ENCODE measurements at regions not wholly inside any gene's neighbourhood (a gene's known extent, or its start where the extent isn't known, plus 50 kb on each side); places are given as distances from the start of the nearest gene placed in this dataset.

GRCh38 chr5:61641748-61642565, 309.9 kb downstream of the ZSWIM6 start:
- Mint-ChIP-seq H3K36me3 (ENCODE audit: low read depth) (no peaks in the 10 kb centered on the region), H3K27ac (no peak overlapping the region), H3K9me3 (no peaks in the 10 kb centered on the region), H3K4me3 (no peak overlapping the region), H3K4me1 (ENCODE audit: low read depth) (peaks cover 2% of the 10 kb centered on the region), H3K27me3 (ENCODE audit: low read depth) (peaks cover 5% of the 10 kb centered on the region)
- intact Hi-C loops (cut with micrococcal nuclease), result no loop called here
- DNase-seq, result no peak
- CTCF ChIA-PET, result interaction anchor here (1.1 kb wide), 2 partner anchors 16 to 18 kb away, joined by 3 to 5 read pairs; no protein-coding TSS in a partner anchor

DNA sequence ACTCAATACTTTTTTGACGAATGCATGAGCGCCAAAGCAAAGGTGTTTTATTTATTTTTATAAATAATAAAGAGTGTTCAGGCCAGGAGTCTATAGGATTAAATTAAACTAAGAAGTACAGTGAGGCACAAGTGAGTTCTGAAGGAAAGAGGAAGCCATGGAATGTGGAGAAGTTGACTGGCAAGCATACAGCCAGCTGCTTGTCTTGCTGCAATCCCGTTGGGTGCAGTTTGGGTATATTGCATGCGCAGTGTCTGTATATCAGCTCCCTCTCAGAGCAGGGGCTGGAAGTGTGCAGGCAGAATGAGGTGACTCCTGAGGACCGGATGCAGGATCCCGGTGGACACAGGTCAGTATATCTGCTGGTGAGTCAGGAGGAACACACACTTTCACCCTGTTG, 315.6 kb downstream of the ZSWIM6 start:
- CTCF ChIA-PET, result interaction anchor here (1.0 to 1.1 kb wide), 2 partner anchors 10 to 11 kb away, joined by 4 to 5 read pairs; no protein-coding TSS in a partner anchor
- H3K4me3 Mint-ChIP-seq, result no peak overlapping the region
- no peaks in the 10 kb centered on the region for H3K36me3 Mint-ChIP-seq (ENCODE audit: low read depth)
- no peak overlapping the region for H3K27ac Mint-ChIP-seq
- no peak for DNase-seq
- H3K27me3 Mint-ChIP-seq (ENCODE audit: low read depth), result peaks cover 7% of the 10 kb centered on the region
- no peaks in the 10 kb centered on the region for H3K9me3 Mint-ChIP-seq
- peaks cover 2% of the 10 kb centered on the region for H3K4me1 Mint-ChIP-seq (ENCODE audit: low read depth)
- intact Hi-C loops (cut with micrococcal nuclease), result no loop called here

DNA sequence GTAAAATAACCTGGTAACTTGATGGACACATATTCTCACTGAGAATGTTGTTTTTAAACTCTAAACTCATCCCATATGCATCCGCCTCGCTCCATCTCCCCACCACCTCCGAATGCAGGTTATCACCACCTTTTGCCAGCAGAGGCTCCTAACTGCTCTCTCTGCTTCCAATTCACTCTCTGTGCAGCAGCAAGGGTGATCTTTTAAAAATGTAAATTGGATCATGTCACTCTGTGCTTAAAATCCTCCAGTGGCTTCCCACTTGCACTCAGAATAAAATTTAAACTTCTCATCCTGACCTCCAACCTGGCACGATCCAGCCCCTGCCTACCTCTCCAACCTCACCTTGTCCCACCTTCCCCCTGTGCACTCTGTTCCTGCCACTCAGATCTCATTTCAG, 317.2 kb downstream of the ZSWIM6 start:
- Mint-ChIP-seq H3K27ac (no peak overlapping the region), H3K36me3 (ENCODE audit: low read depth) (no peaks in the 10 kb centered on the region), H3K27me3 (ENCODE audit: low read depth) (peaks cover 7% of the 10 kb centered on the region), H3K9me3 (no peaks in the 10 kb centered on the region), H3K4me3 (no peak overlapping the region), H3K4me1 (ENCODE audit: low read depth) (peaks cover 2% of the 10 kb centered on the region)
- DNase-seq, result no peak
- CTCF ChIA-PET, result no interaction called here
- intact Hi-C loops (cut with micrococcal nuclease), result no loop called here

- no peak overlapping the region for H3K27ac Mint-ChIP-seq
- peaks cover 5% of the 10 kb centered on the region for H3K27me3 Mint-ChIP-seq (ENCODE audit: low read depth)
- no peak for DNase-seq
- intact Hi-C loops (cut with micrococcal nuclease), result no loop called here
- peaks cover 2% of the 10 kb centered on the region for H3K4me1 Mint-ChIP-seq (ENCODE audit: low read depth)
- no peak overlapping the region for H3K4me3 Mint-ChIP-seq
- CTCF ChIA-PET, result interaction anchor here (1.8 kb wide), 1 partner anchor 9 kb away, joined by 8 read pairs; no protein-coding TSS in a partner anchor
- H3K9me3 Mint-ChIP-seq, result no peaks in the 10 kb centered on the region
- no peaks in the 10 kb centered on the region for H3K36me3 Mint-ChIP-seq (ENCODE audit: low read depth)
Observed at GRCh38 chr5:61649971-61650370, 317.9 kb downstream of the ZSWIM6 start.

GRCh38 chr5:61650661-61651060, 318.6 kb downstream of the ZSWIM6 start:
- Mint-ChIP-seq H3K27ac (no peak overlapping the region), H3K9me3 (no peaks in the 10 kb centered on the region), H3K4me1 (ENCODE audit: low read depth) (peaks cover 2% of the 10 kb centered on the region), H3K36me3 (ENCODE audit: low read depth) (no peaks in the 10 kb centered on the region), H3K27me3 (ENCODE audit: low read depth) (peaks cover 6% of the 10 kb centered on the region), H3K4me3 (no peak overlapping the region)
- DNase-seq, result no peak
- intact Hi-C loops (cut with micrococcal nuclease), result no loop called here
- CTCF ChIA-PET, result interaction anchor here (1.3 to 1.8 kb wide), 2 partner anchors 9 to 112 kb away, joined by 3 to 8 read pairs; no protein-coding TSS in a partner anchor

- Mint-ChIP-seq H3K9me3 (no peaks in the 10 kb centered on the region), H3K4me3 (no peak overlapping the region), H3K27ac (no peak overlapping the region), H3K4me1 (ENCODE audit: low read depth) (no peaks in the 10 kb centered on the region), H3K36me3 (ENCODE audit: low read depth) (no peaks in the 10 kb centered on the region), H3K27me3 (ENCODE audit: low read depth) (peaks cover 7% of the 10 kb centered on the region)
- intact Hi-C loops (cut with micrococcal nuclease), result no loop called here
- CTCF ChIA-PET, result interaction anchor here (1.3 to 1.8 kb wide), 2 partner anchors 8 to 112 kb away, joined by 3 to 8 read pairs; no protein-coding TSS in a partner anchor
- no peak for DNase-seq
Observed at GRCh38 chr5:61651195-61651594, 319.1 kb downstream of the ZSWIM6 start.

GRCh38 chr5:61652916-61653315, 320.9 kb downstream of the ZSWIM6 start:
- Mint-ChIP-seq H3K36me3 (ENCODE audit: low read depth) (no peaks in the 10 kb centered on the region), H3K4me1 (ENCODE audit: low read depth) (no peaks in the 10 kb centered on the region), H3K27ac (no peak overlapping the region), H3K4me3 (no peak overlapping the region), H3K27me3 (ENCODE audit: low read depth) (peaks cover 14% of the 10 kb centered on the region), H3K9me3 (no peaks in the 10 kb centered on the region)
- intact Hi-C loops (cut with micrococcal nuclease), result loop anchor here (2.0 kb wide), 1 partner anchor 22 kb away; no protein-coding TSS in a partner anchor
- CTCF ChIA-PET, result no interaction called here
- no peak for DNase-seq

- Mint-ChIP-seq H3K4me1 (ENCODE audit: low read depth) (no peaks in the 10 kb centered on the region), H3K36me3 (ENCODE audit: low read depth) (no peaks in the 10 kb centered on the region), H3K4me3 (no peak overlapping the region), H3K27me3 (ENCODE audit: low read depth) (peaks cover 13% of the 10 kb centered on the region), H3K9me3 (no peaks in the 10 kb centered on the region), H3K27ac (no peak overlapping the region)
- intact Hi-C loops (cut with micrococcal nuclease), result loop anchor here (2.0 kb wide), 1 partner anchor 23 kb away; no protein-coding TSS in a partner anchor
- no peak for DNase-seq
- CTCF ChIA-PET, result no interaction called here
Observed at GRCh38 chr5:61653807-61654580, 321.9 kb downstream of the ZSWIM6 start.

DNA sequence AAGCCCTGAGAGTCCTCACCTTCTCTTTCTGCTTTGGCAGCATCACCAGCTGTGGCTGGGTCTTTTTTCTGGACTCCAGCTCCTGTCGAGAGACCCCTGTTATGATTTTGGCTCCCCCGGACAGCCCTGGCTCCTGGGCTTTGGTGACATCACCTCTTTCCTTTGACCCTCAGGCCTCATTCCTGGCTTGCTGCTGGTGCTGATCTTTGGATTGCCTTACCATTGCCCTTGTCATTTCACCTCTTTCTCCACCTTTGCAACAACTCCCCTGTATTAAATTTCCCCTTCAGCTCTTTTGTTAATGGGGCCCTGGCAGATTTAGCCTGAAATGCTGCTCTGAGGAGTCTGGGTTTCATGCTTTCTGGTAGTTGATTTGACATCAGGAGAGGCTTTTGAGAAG, 322.8 kb downstream of the ZSWIM6 start:
- no peak for DNase-seq
- H3K4me1 Mint-ChIP-seq (ENCODE audit: low read depth), result no peaks in the 10 kb centered on the region
- H3K9me3 Mint-ChIP-seq, result no peaks in the 10 kb centered on the region
- no peaks in the 10 kb centered on the region for H3K36me3 Mint-ChIP-seq (ENCODE audit: low read depth)
- peaks cover 11% of the 10 kb centered on the region for H3K27me3 Mint-ChIP-seq (ENCODE audit: low read depth)
- intact Hi-C loops (cut with micrococcal nuclease), result loop anchor here (5.0 kb wide), 2 partner anchors 293 to 323 kb away; partner anchors contain the start of gene ZSWIM6
- no peak overlapping the region for H3K27ac Mint-ChIP-seq
- H3K4me3 Mint-ChIP-seq, result no peak overlapping the region
- CTCF ChIA-PET, result no interaction called here

DNA sequence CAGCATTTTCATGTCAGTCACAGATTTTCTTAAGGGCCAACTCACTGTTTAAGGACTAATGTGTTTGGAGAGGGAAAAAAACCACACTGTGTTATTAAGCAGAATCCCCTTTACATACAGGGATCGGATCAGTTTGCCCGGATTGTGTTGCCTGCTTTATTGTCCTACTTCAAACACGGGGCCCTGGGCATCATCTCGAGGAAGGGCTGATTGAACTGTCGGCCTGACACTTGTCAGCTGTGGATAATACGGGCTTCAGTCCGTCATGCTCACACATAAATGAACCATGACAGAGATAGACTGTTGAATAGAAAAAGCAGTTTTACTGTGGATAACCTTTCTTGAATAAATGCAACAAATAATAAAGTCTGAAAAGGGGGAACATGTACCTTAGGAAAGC, 325.0 kb downstream of the ZSWIM6 start:
- Mint-ChIP-seq H3K27ac (no peak overlapping the region), H3K9me3 (no peaks in the 10 kb centered on the region)

GRCh38 chr5:61657686-61658085, 325.6 kb downstream of the ZSWIM6 start:
- no peaks in the 10 kb centered on the region for H3K36me3 Mint-ChIP-seq (ENCODE audit: low read depth)
- DNase-seq, result no peak
- H3K4me1 Mint-ChIP-seq (ENCODE audit: low read depth), result no peaks in the 10 kb centered on the region
- intact Hi-C loops (cut with micrococcal nuclease), result loop anchor here (1.0 to 5.0 kb wide), 8 partner anchors 249 to 981 kb away; partner anchors contain the start of gene ZSWIM6
- H3K4me3 Mint-ChIP-seq, result no peak overlapping the region
- H3K27me3 Mint-ChIP-seq (ENCODE audit: low read depth), result peaks cover 11% of the 10 kb centered on the region
- H3K9me3 Mint-ChIP-seq, result no peaks in the 10 kb centered on the region
- CTCF ChIA-PET, result interaction anchor here (0.5 to 3.9 kb wide), 20 partner anchors 9 to 819 kb away, joined by 3 to 16 read pairs (median 4); no protein-coding TSS in a partner anchor
- H3K27ac Mint-ChIP-seq, result no peak overlapping the region

More for the DNA sequence above, 325.0 kb downstream of the ZSWIM6 start:
- H3K4me3 Mint-ChIP-seq, result no peak overlapping the region
- no peaks in the 10 kb centered on the region for H3K36me3 Mint-ChIP-seq (ENCODE audit: low read depth)
- CTCF ChIA-PET, result interaction anchor here (0.7 to 3.9 kb wide), 10 partner anchors 10 to 785 kb away, joined by 3 to 16 read pairs (median 4); no protein-coding TSS in a partner anchor
- intact Hi-C loops (cut with micrococcal nuclease), result loop anchor here (5.0 kb wide), 2 partner anchors 295 to 325 kb away; partner anchors contain the start of gene ZSWIM6
- DNase-seq, result no peak
- no peaks in the 10 kb centered on the region for H3K4me1 Mint-ChIP-seq (ENCODE audit: low read depth)
- H3K27me3 Mint-ChIP-seq (ENCODE audit: low read depth), result peaks cover 11% of the 10 kb centered on the region

DNA sequence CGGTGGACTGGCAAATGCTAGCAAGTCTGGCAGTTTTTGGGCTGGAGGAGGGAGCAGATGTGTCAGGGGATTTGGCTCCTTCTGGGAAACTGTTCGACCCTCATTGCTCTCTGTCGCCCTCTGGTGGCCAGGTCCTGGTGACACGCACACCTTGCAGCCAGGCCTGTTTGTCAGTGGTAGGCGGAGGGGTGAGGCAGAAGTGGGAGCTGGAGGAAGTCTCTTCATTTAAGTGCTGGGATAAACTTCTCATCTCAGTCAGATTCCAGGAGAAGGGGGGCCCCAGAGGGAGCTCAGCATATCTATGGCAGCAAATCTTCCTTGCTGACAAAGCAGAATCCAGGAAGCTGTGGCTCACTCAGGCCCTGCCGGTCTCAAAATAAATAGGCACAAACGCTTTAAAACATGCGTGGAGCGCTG, 326.5 kb downstream of the ZSWIM6 start:
- H3K4me1 Mint-ChIP-seq (ENCODE audit: low read depth), result no peaks in the 10 kb centered on the region
- no peak overlapping the region for H3K27ac Mint-ChIP-seq
- H3K9me3 Mint-ChIP-seq, result no peaks in the 10 kb centered on the region
- DNase-seq, result peak; percentile 90
- no peaks in the 10 kb centered on the region for H3K36me3 Mint-ChIP-seq (ENCODE audit: low read depth)
- no peak overlapping the region for H3K4me3 Mint-ChIP-seq
- H3K27me3 Mint-ChIP-seq (ENCODE audit: low read depth), result peaks cover 11% of the 10 kb centered on the region
- CTCF ChIA-PET, result interaction anchor here (0.5 to 3.9 kb wide), 21 partner anchors 8 to 990 kb away, joined by 3 to 16 read pairs (median 4); no protein-coding TSS in a partner anchor
- intact Hi-C loops (cut with micrococcal nuclease), result loop anchor here (1.0 to 5.0 kb wide), 8 partner anchors 250 to 982 kb away; partner anchors contain the start of gene ZSWIM6

Data from activated naive CD4-positive, alpha-beta T cell treated with anti-CD3 and anti-CD28 coated beads for 36 hours (primary cell).